MCF 10A (cell line): ENCODE measurements at regions not wholly inside any gene's neighbourhood (a gene's known extent, or its start where the extent isn't known, plus 50 kb on each side); places are given as distances from the start of the nearest gene placed in this dataset.

Source experiments
- BruUV-seq: library from RNA; stranded (reverse); fragments of 400-500 nt; replicated peaks from 2 replicates; lab custom pipeline; 2021; lab: Mats Ljungman, UMichigan
- CTCF ChIA-PET: fragments of 300-600 bp; sonication (Branson Sonifier 250); formaldehyde crosslinking; extraction: SDS; loops from one replicate; lab custom pipeline; 2021; ENCODE audit warnings: antibody characterized with exemption, inconsistent platforms; lab: Yijun Ruan, JAX
- POLR2A ChIA-PET: fragments of 300-600, 350-650 bp; sonication (Branson Sonifier 250); formaldehyde crosslinking; extraction: SDS; loops from one replicate; lab custom pipeline; 2020; ENCODE audit warnings: antibody characterized with exemption, inconsistent platforms; lab: Yijun Ruan, JAX
- DNase-seq: peaks from one replicate; pipeline ENCODE4 v3.0.0-alpha.2; 2018; ENCODE audit not compliant: unreplicated experiment
- H3K27ac Mint-ChIP-seq: one replicate; pipeline ENCODE4 v1.8.0; 2022; ENCODE audit warnings: mild to moderate bottlenecking, low read depth, mixed read lengths; ENCODE audit not compliant: unreplicated experiment
- H3K27me3 Mint-ChIP-seq: one replicate; pipeline ENCODE4 v1.8.0; 2022; ENCODE audit warnings: mixed read lengths; ENCODE audit not compliant: insufficient read depth, unreplicated experiment
- H3K36me3 Mint-ChIP-seq: one replicate; pipeline ENCODE4 v1.8.0; 2022; ENCODE audit warnings: mild to moderate bottlenecking, moderate library complexity, mixed read lengths; ENCODE audit not compliant: insufficient read depth, unreplicated experiment
- H3K4me1 Mint-ChIP-seq: one replicate; pipeline ENCODE4 v1.8.0; 2022; ENCODE audit warnings: mixed read lengths; ENCODE audit not compliant: insufficient read depth, unreplicated experiment
- H3K4me3 Mint-ChIP-seq: one replicate; pipeline ENCODE4 v1.8.0; 2022; ENCODE audit warnings: mild to moderate bottlenecking, moderate library complexity, mixed read lengths; ENCODE audit not compliant: unreplicated experiment
- H3K9me3 Mint-ChIP-seq: one replicate; pipeline ENCODE4 v1.8.0; 2022; ENCODE audit warnings: mixed read lengths; ENCODE audit not compliant: unreplicated experiment
- CTCF ChIP-seq: fragments of 200-600 bp; IDR thresholded peaks from one replicate; pipeline ENCODE4 v1.8.0; 2022; ENCODE audit warnings: antibody characterized with exemption, mild to moderate bottlenecking; ENCODE audit not compliant: unreplicated experiment
- intact Hi-C: fragments of 100-400 bp; cut with micrococcal nuclease; formaldehyde crosslinking; loops from 2 replicates; pipeline ENCODE4 v1.14.1; 2022

- Mint-ChIP-seq H3K9me3 (no peaks in the 10 kb centered on the region), H3K36me3 (no peaks in the 10 kb centered on the region), H3K27me3 (no peaks in the 10 kb centered on the region), H3K4me1 (no peaks in the 10 kb centered on the region), H3K27ac (no peak overlapping the region), H3K4me3 (no peak overlapping the region)
- CTCF ChIA-PET, result interaction anchor here (0.8 kb wide), 1 partner anchor 25 kb away, joined by 3 read pairs; no protein-coding TSS in a partner anchor
- POLR2A ChIA-PET, result interaction anchor here (0.7 kb wide), 1 partner anchor 364 kb away, joined by 3 read pairs; no protein-coding TSS in a partner anchor
- no TSS peak for BruUV-seq
- intact Hi-C loops, result no loop called here
- no peak for DNase-seq
- TF ChIP-seq CTCF, result no peak
Measured at GRCh38 chr5:8740595-8740994, 805.3 kb downstream of the SEMA5A start.

- POLR2A ChIA-PET, result interaction anchor here (0.6 kb wide), 2 partner anchors 11 to 423 kb away, joined by 3 read pairs; no protein-coding TSS in a partner anchor
- BruUV-seq, result no TSS peak
- no peak for TF ChIP-seq CTCF
- no peaks in the 10 kb centered on the region for H3K9me3 Mint-ChIP-seq
- no peaks in the 10 kb centered on the region for H3K36me3 Mint-ChIP-seq
- CTCF ChIA-PET, result interaction anchor here (0.6 kb wide), 1 partner anchor 831 kb away, joined by 5 read pairs; no protein-coding TSS in a partner anchor
- no peak for DNase-seq
- H3K27ac Mint-ChIP-seq, result no peak overlapping the region
- H3K4me1 Mint-ChIP-seq, result no peaks in the 10 kb centered on the region
- no peak overlapping the region for H3K4me3 Mint-ChIP-seq
- H3K27me3 Mint-ChIP-seq, result no peaks in the 10 kb centered on the region
- intact Hi-C loops, result no loop called here
Measured at GRCh38 chr5:8749556-8749955, 796.3 kb downstream of the SEMA5A start.

- no peaks in the 10 kb centered on the region for H3K4me1 Mint-ChIP-seq
- intact Hi-C loops, result loop anchor here (10.0 kb wide), 1 partner anchor 245 kb away; no protein-coding TSS in a partner anchor
Measured at GRCh38 chr5:8750100-8750499, 795.8 kb downstream of the SEMA5A start.

GRCh38 chr5:8751971-8752370, 793.9 kb downstream of the SEMA5A start:
- no peaks in the 10 kb centered on the region for H3K36me3 Mint-ChIP-seq
- BruUV-seq, result no TSS peak
- no peaks in the 10 kb centered on the region for H3K9me3 Mint-ChIP-seq
- H3K27ac Mint-ChIP-seq, result no peak overlapping the region
- CTCF ChIA-PET, result interaction anchor here (0.7 to 1.5 kb wide), 2 partner anchors 462 to 824 kb away, joined by 3 to 4 read pairs; no protein-coding TSS in a partner anchor
- H3K27me3 Mint-ChIP-seq, result no peaks in the 10 kb centered on the region
- no peaks in the 10 kb centered on the region for H3K4me1 Mint-ChIP-seq
- H3K4me3 Mint-ChIP-seq, result no peak overlapping the region
- intact Hi-C loops, result loop anchor here (10.0 kb wide), 1 partner anchor 243 kb away; no protein-coding TSS in a partner anchor
- TF ChIP-seq CTCF, result no peak
- no peak for DNase-seq
- POLR2A ChIA-PET, result no interaction called here

More at GRCh38 chr5:8750100-8750499, 795.8 kb downstream of the SEMA5A start:
- no peak overlapping the region for H3K4me3 Mint-ChIP-seq
- no peaks in the 10 kb centered on the region for H3K9me3 Mint-ChIP-seq
- no TSS peak for BruUV-seq
- H3K27me3 Mint-ChIP-seq, result no peaks in the 10 kb centered on the region
- H3K27ac Mint-ChIP-seq, result no peak overlapping the region
- no peak for DNase-seq
- ChIA-PET CTCF (interaction anchor here (0.6 kb wide), 1 partner anchor 832 kb away, joined by 5 read pairs; no protein-coding TSS in a partner anchor), POLR2A (interaction anchor here (0.6 kb wide), 1 partner anchor 423 kb away, joined by 3 read pairs; no protein-coding TSS in a partner anchor)
- TF ChIP-seq CTCF, result no peak
- no peaks in the 10 kb centered on the region for H3K36me3 Mint-ChIP-seq
